ENCODE measurements at regions not wholly inside any gene's neighbourhood (a gene's known extent, or its start where the extent isn't known, plus 50 kb on each side); places are given as distances from the start of the nearest gene placed in this dataset.

DNA sequence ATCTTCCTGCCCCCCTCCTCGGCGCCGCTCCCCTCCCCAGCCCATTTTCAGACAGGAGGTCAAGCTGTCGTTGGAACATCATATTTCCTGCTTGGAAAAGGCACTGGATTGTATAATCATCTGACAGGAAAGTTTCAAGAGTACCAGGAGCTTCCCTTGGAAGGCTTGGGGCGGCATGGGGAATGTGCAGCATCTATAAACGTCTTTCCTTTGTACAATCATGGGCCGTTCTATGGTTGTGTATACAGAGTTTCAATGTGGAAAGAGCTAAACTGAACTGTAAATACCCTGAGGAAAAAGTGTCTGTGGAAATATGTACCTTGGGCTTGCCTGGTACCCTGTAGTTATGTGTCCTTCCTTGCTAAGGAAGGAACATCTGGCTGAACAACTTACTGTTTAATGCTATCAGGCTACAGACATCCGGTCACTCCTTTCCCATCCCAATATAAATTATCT lies 368.1 kb upstream of the ADGRL2 start:
- TF ChIP-seq TAF1 (IDR thresholded peaks at IDR 0.05; ENCODE audit: low read depth) (no peak), EGR1 (IDR thresholded peaks at IDR 0.05) (no peak), EP300 (IDR thresholded peaks at IDR 0.05; ENCODE audit: borderline replicate concordance) (no peak), CEBPB (IDR thresholded peaks at IDR 0.05) (no peak)

DNA sequence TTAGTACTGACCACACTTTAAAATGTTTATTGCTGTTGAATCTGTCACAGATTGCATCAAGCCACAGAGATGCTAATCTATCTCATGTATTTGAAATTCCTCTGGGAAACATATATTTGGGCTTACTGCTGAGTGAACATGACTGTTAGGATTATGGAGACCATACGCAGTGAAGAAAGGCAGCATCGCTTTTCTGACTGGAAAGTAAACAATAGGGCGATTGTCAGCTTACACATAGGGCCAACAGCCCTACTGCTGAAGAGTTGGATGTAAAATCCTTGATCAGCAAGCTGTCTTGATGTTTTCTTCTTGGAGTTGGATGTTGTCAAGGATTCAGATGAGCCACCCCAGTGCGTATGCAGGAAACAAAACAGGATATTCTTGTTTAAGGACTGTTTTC lies 368.7 kb upstream of the ADGRL2 start:
- no peak for TF ChIP-seq NFIC (IDR thresholded peaks at IDR 0.05)
- no peak for TF ChIP-seq EP300 (IDR thresholded peaks at IDR 0.05; ENCODE audit: borderline replicate concordance)
- no peak for TF ChIP-seq TEAD4 (IDR thresholded peaks at IDR 0.05)
- TF ChIP-seq TCF12 (IDR thresholded peaks at IDR 0.05; ENCODE audit: low read depth), result no peak
- TF ChIP-seq, protein P1, sequence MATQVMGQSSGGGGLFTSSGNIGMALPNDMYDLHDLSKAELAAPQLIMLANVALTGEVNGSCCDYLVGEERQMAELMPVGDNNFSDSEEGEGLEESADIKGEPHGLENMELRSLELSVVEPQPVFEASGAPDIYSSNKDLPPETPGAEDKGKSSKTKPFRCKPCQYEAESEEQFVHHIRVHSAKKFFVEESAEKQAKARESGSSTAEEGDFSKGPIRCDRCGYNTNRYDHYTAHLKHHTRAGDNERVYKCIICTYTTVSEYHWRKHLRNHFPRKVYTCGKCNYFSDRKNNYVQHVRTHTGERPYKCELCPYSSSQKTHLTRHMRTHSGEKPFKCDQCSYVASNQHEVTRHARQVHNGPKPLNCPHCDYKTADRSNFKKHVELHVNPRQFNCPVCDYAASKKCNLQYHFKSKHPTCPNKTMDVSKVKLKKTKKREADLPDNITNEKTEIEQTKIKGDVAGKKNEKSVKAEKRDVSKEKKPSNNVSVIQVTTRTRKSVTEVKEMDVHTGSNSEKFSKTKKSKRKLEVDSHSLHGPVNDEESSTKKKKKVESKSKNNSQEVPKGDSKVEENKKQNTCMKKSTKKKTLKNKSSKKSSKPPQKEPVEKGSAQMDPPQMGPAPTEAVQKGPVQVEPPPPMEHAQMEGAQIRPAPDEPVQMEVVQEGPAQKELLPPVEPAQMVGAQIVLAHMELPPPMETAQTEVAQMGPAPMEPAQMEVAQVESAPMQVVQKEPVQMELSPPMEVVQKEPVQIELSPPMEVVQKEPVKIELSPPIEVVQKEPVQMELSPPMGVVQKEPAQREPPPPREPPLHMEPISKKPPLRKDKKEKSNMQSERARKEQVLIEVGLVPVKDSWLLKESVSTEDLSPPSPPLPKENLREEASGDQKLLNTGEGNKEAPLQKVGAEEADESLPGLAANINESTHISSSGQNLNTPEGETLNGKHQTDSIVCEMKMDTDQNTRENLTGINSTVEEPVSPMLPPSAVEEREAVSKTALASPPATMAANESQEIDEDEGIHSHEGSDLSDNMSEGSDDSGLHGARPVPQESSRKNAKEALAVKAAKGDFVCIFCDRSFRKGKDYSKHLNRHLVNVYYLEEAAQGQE (IDR thresholded peaks at IDR 0.05; ENCODE audit: low read depth), result no peak

- no peak for TF ChIP-seq FOXM1 (IDR thresholded peaks at IDR 0.05; ENCODE audit: borderline replicate concordance, low read depth)
These were observed 369.1 kb upstream of the ADGRL2 start for GRCh38 chr1:81431624-81432000.

DNA sequence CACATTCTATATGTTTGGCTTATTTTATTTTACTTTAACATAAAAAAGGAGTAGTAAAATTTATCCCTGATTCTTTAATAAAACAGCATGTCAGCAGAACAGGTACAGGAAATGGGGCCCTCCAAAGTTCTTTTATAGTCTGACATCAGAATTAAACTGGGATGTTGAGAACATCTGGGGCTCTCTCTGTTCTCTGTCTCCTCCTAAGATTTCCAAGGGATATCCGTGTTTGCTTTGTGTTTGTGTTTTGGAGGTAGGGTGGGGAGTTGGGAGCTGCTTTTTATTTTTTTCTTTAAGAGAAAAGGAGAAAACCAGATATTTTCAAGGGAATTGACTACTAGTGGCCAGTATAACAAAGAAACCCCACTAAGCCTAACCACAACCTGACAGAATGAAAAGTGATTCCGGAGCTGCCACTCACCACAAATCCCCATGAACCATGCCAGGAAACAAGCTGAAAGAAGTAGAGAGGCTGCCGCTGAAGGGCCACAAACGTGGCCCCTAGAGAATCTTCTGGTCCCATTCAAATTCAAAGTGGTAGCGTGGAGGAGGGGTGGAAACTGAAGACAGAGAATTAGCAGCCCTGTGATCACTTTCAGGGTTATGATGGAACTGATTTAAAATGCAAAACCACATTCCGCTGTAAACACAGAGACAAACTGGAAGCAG lies 369.6 kb upstream of the ADGRL2 start:
- no peak for TF ChIP-seq FOXM1 (IDR thresholded peaks at IDR 0.05; ENCODE audit: borderline replicate concordance, low read depth)

GRCh38 chr1:81430236-81430938 lies 370.3 kb upstream of the ADGRL2 start:
- TF ChIP-seq EGR1 (IDR thresholded peaks at IDR 0.05) (no peak), NFIC (IDR thresholded peaks at IDR 0.05) (no peak), FOXM1 (IDR thresholded peaks at IDR 0.05; ENCODE audit: borderline replicate concordance, low read depth) (no peak), TAF1 (IDR thresholded peaks at IDR 0.05; ENCODE audit: low read depth) (no peak), EP300 (IDR thresholded peaks at IDR 0.05; ENCODE audit: borderline replicate concordance) (no peak), RAD21 (IDR thresholded peaks at IDR 0.05; ENCODE audit: low read depth) (no peak), CEBPB (IDR thresholded peaks at IDR 0.05) (no peak), TCF12 (IDR thresholded peaks at IDR 0.05; ENCODE audit: low read depth) (no peak), TEAD4 (IDR thresholded peaks at IDR 0.05) (no peak)
- TF ChIP-seq, protein P2, sequence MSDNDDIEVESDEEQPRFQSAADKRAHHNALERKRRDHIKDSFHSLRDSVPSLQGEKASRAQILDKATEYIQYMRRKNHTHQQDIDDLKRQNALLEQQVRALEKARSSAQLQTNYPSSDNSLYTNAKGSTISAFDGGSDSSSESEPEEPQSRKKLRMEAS (IDR thresholded peaks at IDR 0.05), result no peak

GRCh38 chr1:81428998-81429397 lies 371.7 kb upstream of the ADGRL2 start:
- no peak for TF ChIP-seq ZBTB7A (IDR thresholded peaks at IDR 0.05; ENCODE audit: low read depth)

GRCh38 chr1:81424816-81425215 lies 375.9 kb upstream of the ADGRL2 start:
- no peak for TF ChIP-seq FOXM1 (IDR thresholded peaks at IDR 0.05; ENCODE audit: borderline replicate concordance, low read depth)
- no peak for TF ChIP-seq TAF1 (IDR thresholded peaks at IDR 0.05; ENCODE audit: low read depth)
- no peak for TF ChIP-seq YY1 (IDR thresholded peaks at IDR 0.05; ENCODE audit: low read depth)
- no peak for TF ChIP-seq EGR1 (IDR thresholded peaks at IDR 0.05)
- TF ChIP-seq, protein P2 (IDR thresholded peaks at IDR 0.05), result no peak
- no peak for TF ChIP-seq TEAD4 (IDR thresholded peaks at IDR 0.05)
- TF ChIP-seq CEBPB (IDR thresholded peaks at IDR 0.05), result no peak
- no peak for TF ChIP-seq TCF12 (IDR thresholded peaks at IDR 0.05; ENCODE audit: low read depth)
- TF ChIP-seq, protein P3, sequence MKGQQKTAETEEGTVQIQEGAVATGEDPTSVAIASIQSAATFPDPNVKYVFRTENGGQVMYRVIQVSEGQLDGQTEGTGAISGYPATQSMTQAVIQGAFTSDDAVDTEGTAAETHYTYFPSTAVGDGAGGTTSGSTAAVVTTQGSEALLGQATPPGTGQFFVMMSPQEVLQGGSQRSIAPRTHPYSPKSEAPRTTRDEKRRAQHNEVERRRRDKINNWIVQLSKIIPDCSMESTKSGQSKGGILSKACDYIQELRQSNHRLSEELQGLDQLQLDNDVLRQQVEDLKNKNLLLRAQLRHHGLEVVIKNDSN (IDR thresholded peaks at IDR 0.05), result no peak
- TF ChIP-seq, protein P1 (IDR thresholded peaks at IDR 0.05; ENCODE audit: low read depth), result no peak
- TF ChIP-seq CREB1 (IDR thresholded peaks at IDR 0.05; ENCODE audit: low read depth), result no peak
- TF ChIP-seq ZBTB7A (IDR thresholded peaks at IDR 0.05; ENCODE audit: low read depth), result no peak
- TF ChIP-seq RAD21 (IDR thresholded peaks at IDR 0.05; ENCODE audit: low read depth), result no peak
- TF ChIP-seq EP300 (IDR thresholded peaks at IDR 0.05; ENCODE audit: borderline replicate concordance), result no peak
- no peak for TF ChIP-seq NFIC (IDR thresholded peaks at IDR 0.05)
